Activated CD4-positive, alpha-beta T cell treated with anti-CD3 and anti-CD28 coated beads, Interleukin-10, Interleukin-2, amounts not matched to agents 100 ng/mL and 50 ng/mL, durations not matched to agents 16 hours and 8 hours (primary cell): ENCODE measurements at regions not wholly inside any gene's neighbourhood (a gene's known extent, or its start where the extent isn't known, plus 50 kb on each side); places are given as distances from the start of the nearest gene placed in this dataset.
A peak's percentile ranks its signal among the peaks of the same experiment; 100 is the strongest.

Experiments used
- DNase-seq: peaks from one replicate; pipeline ENCODE4 v3.0.0-alpha.2; 2020

- no peak for DNase-seq
These were observed 427.4 kb downstream of the TTLL7 start for GRCh38 chr1:83571536-83571935.

GRCh38 chr1:83561346-83561745 is 437.6 kb downstream of the TTLL7 start:
- no peak for DNase-seq

DNA sequence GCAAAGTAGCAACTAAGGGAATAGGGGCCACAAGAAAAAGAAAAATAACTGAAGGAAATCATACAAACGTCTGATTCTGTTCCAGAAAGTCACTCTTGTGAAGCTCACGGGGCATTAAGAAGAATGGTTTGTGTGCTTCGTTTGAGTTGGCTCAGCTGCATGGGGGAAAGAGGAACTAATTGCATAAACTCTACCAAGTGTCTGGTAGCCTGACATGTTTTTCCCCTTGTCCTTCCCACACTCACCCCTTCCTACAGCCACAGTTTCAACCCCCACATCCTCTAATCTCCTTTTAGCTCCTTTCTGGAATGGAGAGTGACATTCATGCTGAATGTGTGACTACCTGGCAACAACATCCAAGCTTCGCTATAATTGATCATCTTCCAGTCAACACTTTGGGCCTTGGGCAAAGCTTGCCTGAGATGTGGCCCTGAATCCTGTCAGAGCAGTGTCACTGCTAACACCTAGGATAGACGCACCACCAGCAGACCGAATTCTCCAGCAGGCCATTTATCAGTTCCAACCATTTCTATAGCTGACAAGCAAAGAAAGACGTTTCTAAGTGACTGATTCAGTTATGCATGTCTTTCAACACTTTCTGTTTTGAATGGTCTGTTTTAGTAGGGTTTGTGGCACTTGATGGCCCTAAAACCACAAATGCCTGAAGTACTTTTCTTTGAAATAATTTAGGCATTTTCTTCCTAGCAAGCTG is 439.6 kb downstream of the TTLL7 start:
- DNase-seq: no peak

GRCh38 chr1:83555871-83556270 is 443.1 kb downstream of the TTLL7 start:
- no peak for DNase-seq

- DNase-seq: no peak
These were observed 444.8 kb downstream of the TTLL7 start for GRCh38 chr1:83554174-83554573.

- DNase-seq: no peak
These were observed 446.1 kb downstream of the TTLL7 start for GRCh38 chr1:83552820-83553219.

GRCh38 chr1:83548311-83548710 is 450.6 kb downstream of the TTLL7 start:
- no peak for DNase-seq

- DNase-seq: no peak
These were observed 451.0 kb downstream of the TTLL7 start for GRCh38 chr1:83547901-83548300.

GRCh38 chr1:83546874-83547273 is 452.1 kb downstream of the TTLL7 start:
- no peak for DNase-seq

DNA sequence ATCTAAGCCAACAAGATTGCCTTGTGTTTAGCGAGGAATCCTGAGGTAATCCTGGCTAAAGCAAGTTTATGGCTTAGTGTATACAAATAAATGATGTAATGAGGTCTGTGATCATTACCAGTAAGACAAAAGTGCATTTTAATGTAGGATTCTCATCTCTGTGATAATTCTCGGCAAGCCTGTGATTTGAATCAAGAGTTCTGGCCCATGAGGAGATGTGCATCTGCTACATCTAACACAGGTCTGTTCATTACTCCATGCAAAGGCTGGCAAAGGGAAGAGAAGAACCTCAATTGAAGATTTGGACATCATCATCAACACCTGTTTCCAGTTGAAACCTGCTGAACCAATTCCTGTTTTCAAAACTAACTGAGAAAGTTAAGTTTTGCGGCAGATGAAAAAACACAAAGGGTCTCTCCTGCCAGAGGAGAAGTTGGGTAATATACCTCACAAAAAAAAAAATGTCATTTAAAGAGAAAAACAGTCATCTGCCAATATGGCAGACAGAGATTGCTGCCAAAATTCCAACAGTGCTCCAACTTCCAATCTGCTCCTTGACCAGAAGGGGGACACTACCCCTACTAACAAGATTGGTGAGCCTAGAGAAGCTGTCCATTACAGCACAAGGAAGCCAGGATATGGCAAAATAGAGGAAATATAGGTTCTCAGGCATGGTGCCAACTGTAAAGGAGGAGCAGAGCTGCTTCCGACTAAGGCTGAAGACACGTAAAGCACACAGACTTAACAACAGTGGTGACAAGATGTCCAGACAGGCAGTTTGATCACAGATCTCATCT is 453.7 kb downstream of the TTLL7 start:
- DNase-seq: no peak

DNA sequence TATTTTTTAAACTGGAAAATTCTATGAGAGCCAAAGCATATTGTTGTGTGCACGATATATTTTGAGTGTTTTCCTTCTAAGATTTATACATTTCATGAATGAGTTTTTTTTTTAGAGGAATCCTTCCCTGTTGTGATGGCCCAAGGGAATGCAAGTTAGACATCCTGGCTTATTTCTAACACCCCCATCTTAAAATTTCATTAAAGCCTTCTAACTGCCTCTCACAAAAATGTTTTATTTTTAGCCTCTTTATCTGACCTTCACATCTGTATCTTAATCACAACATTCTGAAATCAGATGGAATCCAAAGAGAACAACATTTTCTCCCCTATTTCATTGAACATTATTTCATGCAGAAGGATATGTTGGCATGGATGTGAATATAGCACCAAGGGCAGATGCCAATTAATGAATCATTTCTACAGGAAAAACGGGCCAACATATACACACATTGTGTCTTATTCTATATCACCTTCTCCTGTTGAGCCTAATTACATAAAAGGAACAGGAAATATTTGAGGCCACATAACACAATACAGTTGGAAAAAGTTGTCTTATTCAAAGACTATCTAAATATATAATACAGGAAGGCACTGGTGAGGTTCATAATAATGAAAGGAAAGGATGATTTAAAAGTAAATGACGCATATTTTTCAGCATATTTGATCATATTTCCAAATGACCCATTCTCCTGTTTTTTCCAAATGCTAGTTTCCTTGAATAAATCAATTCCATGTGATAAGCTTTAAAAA is 455.5 kb downstream of the TTLL7 start:
- no peak for DNase-seq

- DNase-seq: no peak
These were observed 467.2 kb downstream of the TTLL7 start for GRCh38 chr1:83531521-83532309.

DNA sequence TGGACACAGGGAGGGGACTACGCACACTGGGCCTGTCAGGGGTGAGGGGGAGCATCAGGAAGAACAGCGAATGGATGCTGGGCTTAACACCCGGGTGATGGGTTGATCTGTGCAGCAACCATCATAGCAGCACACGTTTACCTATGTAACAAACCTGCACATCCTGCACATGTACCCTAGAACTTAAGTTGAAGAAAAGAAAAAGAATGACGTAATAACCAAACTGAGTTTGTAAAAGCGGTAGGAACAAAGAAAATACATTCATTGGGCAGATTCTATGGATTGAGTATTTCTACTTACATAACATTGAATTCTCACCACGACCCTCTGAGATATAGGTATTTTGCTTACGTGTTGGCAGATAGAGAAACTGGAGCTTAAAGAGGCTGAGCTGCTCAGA is 468.4 kb downstream of the TTLL7 start:
- no peak for DNase-seq

DNA sequence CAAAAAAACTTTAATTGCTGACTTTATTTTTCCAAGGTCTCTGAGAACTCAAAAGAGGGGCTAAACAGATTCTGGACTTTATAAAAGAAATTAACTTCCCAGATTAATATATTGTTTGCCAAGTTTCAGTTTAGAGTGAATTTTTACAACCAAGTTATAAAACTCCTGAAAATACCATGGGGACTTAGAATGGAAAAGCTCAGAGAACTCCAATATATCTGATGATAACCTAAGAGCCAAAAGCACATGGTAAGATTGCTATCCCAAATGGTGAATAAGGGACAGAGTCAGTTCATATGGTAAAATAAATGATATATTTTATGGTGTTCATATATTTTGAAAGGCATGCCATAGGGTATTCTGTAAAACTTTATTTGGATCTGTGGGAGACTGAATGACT is 470.9 kb downstream of the TTLL7 start:
- DNase-seq: no peak

- DNase-seq: peak; percentile 5
These were observed 478.1 kb downstream of the TTLL7 start for GRCh38 chr1:83520797-83521196.

DNA sequence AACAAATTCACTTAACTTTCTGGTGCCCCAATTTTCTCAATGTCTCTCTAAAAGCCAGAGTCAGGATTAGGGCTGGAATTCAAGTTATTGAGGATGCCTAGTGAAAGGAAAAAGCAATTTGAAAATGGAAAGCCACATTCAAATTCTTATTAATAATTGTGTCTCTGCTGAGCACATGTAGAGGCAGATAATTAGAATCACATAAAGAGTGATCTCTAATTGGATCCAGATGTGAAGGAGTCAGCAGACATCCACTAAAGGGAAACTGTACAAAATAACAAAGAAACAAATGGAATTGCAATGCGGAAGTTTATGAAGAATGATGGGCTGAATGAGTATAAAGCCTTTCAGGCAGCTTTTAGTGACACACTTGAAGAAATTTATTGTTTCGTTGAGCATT is 482.6 kb downstream of the TTLL7 start:
- no peak for DNase-seq

- DNase-seq: peak; percentile 34
These were observed 483.3 kb downstream of the TTLL7 start for GRCh38 chr1:83515578-83516154.

DNA sequence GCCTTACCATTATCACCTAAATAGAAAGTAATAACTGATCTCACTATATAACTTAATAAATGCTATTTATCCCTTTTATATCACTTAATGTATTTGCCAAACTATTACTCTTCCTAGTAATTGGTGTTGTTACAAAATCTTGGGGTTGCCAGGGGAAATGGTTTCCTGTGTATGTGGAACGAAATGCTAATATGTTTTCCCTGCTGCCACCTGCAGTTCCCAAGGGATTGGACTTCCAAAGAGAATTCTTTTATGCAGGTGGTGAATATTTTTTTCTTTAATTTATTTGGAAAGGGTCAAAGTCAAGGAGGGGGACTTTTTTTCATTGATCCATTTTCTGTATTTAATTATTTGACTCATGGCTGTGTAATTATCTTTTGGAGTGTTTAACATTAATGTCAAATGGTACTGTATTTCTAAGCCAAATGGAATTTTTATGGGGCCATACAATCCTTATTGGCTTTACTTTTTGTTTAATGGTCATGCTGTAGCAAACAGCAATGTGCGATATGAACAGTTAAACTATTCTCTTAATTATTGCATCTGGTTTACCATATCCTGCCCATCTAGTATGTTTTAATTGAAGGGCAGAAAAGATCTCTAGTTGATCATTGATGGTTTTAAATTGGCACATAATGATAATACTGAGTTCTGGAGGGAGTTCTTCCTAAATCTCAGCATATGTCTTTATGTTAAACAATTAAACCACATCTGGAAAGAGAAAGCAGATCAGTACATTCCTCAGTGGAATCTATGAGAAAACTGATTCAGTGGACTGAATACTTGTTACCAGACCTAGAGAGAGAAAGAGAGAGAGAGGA is 486.3 kb downstream of the TTLL7 start:
- no peak for DNase-seq

DNA sequence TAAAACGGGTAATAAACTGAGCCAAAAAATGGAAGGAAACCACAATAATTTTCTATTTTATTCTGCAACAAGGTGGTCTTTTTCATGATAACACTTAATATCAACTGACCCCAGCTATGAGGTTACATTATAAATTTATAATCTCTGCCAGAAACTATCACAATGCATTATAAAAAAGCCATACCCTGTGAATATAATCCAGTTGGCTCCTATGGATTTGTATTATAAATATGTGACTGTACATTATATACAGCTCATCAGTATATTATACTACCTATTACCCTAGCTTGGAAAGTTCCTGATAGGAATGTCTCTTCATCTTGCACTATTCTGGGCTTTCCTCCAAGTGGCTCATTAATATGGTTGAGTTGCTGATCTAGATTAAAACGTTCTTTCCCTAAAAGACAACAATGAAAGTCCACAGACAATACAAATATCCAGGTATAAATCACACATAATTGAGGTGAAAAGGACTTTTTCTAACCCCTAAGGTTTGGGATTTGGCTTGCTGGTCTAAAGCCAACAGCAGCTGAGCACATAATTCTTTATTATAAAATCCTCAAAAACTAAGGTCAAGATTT is 487.7 kb downstream of the TTLL7 start:
- no peak for DNase-seq

GRCh38 chr1:83509301-83509781 is 489.6 kb downstream of the TTLL7 start:
- no peak for DNase-seq
